Brain microvascular endothelial cell (primary cell): ENCODE measurements at regions not wholly inside any gene's neighbourhood (a gene's known extent, or its start where the extent isn't known, plus 50 kb on each side); places are given as distances from the start of the nearest gene placed in this dataset.

Experiments used
- DNase-seq: peaks from one replicate; pipeline ENCODE4 v3.0.0-alpha.2; 2020
- H3K27ac ChIP-seq: fragments of 250-450 bp; sonication (Bioruptor Pico); 2 replicates; pipeline ENCODE4 v1.5.1; 2020; ENCODE audit warnings: mild to moderate bottlenecking, moderate library complexity
- H3K27me3 ChIP-seq: fragments of 250-450 bp; sonication (Bioruptor Pico); replicated peaks from 2 replicates; pipeline ENCODE4 v1.5.1; 2020; ENCODE audit warnings: mild to moderate bottlenecking
- H3K36me3 ChIP-seq: fragments of 250-450 bp; sonication (Bioruptor Pico); replicated peaks from 2 replicates; pipeline ENCODE4 v1.5.1; 2020; ENCODE audit warnings: mild to moderate bottlenecking
- H3K4me3 ChIP-seq: 2 replicates; pipeline ENCODE4 v1.5.1; 2011; ENCODE audit warnings: low read depth, mild to moderate bottlenecking, control low read depth, low read length, moderate library complexity
- in situ Hi-C: cut with HindIII; loops from 2 replicates; pipeline ENCODE4 v1.10.0; 2017; ENCODE audit warnings: low sequenced_read_pairs, low pct_ligation_motif_present
- TF ChIP-seq, protein P1 (sequence below): IDR thresholded peaks from 2 replicates; pipeline ENCODE4 v1.5.1; 2011; ENCODE audit warnings: low read depth, mild to moderate bottlenecking, moderate library complexity, low read length, control low read depth, inconsistent platforms; ENCODE audit errors: missing control alignments

DNA sequence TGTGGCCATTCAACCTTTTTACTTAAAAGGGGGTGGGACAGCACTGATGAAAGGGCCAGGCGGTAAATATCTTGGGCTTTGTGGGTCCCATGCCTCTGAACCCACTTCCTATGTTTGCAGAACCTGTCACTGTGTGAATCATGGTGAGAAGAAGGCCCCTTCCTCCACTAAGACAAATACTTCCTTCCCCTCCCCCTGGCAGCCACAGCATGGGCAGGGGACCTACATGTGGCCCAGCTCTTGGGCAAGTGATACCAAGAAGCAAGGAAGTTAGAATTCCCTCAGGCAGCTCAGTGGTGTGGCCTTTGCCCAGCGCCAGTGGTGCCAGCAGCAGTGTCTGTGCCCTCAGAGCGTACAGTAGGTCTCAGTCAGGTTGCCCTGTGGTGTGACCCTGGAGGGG, 168.6 kb downstream of the TRIM33 start:
- H3K27me3 ChIP-seq = no peaks in the 10 kb centered on the region
- H3K27ac ChIP-seq = no peak overlapping the region
- H3K4me3 ChIP-seq = no peak overlapping the region
- in situ Hi-C loops = no loop called here
- no peaks in the 10 kb centered on the region for H3K36me3 ChIP-seq
- no peak for DNase-seq
- TF ChIP-seq, protein P1, sequence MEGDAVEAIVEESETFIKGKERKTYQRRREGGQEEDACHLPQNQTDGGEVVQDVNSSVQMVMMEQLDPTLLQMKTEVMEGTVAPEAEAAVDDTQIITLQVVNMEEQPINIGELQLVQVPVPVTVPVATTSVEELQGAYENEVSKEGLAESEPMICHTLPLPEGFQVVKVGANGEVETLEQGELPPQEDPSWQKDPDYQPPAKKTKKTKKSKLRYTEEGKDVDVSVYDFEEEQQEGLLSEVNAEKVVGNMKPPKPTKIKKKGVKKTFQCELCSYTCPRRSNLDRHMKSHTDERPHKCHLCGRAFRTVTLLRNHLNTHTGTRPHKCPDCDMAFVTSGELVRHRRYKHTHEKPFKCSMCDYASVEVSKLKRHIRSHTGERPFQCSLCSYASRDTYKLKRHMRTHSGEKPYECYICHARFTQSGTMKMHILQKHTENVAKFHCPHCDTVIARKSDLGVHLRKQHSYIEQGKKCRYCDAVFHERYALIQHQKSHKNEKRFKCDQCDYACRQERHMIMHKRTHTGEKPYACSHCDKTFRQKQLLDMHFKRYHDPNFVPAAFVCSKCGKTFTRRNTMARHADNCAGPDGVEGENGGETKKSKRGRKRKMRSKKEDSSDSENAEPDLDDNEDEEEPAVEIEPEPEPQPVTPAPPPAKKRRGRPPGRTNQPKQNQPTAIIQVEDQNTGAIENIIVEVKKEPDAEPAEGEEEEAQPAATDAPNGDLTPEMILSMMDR = no peak

DNA sequence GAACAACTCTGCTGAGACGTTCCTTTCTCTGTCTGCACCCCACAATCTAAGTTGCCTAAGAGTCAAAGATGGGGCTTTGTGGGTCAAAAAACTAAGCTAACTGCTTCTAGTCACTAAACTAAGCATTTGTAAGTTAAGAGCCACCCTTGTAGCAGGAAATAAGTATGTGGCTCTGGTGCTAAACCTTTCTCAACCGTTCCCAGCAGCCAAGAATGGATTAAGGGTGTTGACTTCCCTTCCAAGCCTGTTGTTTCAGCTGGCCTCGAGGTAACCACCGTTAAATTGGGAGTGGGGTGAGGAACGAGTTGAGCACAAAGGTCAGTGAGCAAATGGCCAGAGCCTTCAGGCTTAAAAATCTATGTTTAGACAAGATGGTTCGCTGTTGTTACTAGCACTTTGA, 169.1 kb downstream of the TRIM33 start:
- in situ Hi-C loops = no loop called here

DNA sequence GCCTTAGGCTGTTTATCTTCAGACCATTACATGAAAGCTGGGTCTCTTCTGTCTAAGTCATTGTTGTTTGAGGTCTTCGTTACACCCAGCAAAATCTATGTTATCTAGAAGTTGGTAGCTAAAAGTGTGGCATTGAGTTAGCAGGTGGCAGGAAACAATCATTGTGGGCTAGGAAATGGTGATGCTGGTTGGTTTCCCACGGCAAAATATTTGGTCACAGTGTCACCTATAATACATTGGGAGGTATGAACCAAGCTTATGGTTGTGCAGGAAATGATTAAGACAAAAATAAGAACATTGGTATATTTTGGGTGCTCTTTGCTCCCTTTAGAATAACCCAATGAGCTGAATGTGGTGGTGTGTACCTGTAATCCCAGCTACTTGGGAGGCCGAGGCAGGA, 169.7 kb downstream of the TRIM33 start:
- Histone ChIP-seq H3K27me3 (no peaks in the 10 kb centered on the region), H3K27ac (no peak overlapping the region), H3K4me3 (no peak overlapping the region), H3K36me3 (no peaks in the 10 kb centered on the region)
- in situ Hi-C loops = no loop called here
- TF ChIP-seq, protein P1 = no peak
- DNase-seq = no peak

More for the DNA sequence above, 169.1 kb downstream of the TRIM33 start:
- no peak for DNase-seq
- TF ChIP-seq, protein P1 = no peak
- Histone ChIP-seq H3K27me3 (no peaks in the 10 kb centered on the region), H3K27ac (no peak overlapping the region), H3K36me3 (no peaks in the 10 kb centered on the region), H3K4me3 (no peak overlapping the region)

DNA sequence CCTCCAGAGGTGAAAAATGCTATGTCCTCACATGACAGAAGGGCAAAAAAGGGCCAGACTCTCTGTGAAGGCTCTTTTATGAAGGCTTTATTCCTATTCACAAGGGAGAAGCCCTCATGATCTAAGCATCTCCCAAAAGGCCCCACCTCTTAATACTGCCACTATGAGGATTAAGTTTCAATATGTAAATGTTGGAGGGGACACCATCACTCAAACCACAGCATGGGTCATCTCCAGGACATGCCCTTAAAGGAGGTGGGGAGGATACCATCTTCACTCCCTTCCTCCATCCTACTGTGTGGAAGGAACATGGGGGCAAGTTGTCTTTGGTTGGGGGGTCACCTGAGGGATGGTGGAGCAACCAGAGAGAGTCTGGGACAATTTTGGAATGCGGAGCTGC, 170.1 kb downstream of the TRIM33 start:
- in situ Hi-C loops = no loop called here
- no peak overlapping the region for H3K27ac ChIP-seq

DNA sequence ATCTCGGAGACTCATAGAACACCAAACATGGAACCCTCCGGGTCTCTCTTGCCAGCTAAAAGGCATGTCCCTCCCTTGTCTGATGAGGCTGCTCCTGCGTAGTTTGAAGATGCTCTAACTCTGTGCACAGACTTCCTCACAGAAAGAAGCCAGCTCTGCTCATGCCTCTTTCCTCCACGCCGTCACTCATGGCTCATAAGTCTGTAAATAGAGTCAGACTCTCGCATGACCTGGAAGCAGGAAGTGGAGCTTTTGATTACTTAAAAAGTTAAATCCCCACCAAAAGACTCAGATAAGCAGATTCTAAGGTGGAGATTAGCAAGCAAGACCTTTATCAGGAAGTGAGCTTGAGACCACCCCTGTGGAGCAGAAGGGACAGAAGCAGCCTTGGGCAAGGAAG, 171.6 kb downstream of the TRIM33 start:
- DNase-seq = no peak
- H3K4me3 ChIP-seq = no peak overlapping the region
- H3K36me3 ChIP-seq = no peaks in the 10 kb centered on the region
- H3K27ac ChIP-seq = no peak overlapping the region
- in situ Hi-C loops = no loop called here
- TF ChIP-seq, protein P1 = no peak
- no peaks in the 10 kb centered on the region for H3K27me3 ChIP-seq

More for the DNA sequence above, 170.1 kb downstream of the TRIM33 start:
- TF ChIP-seq, protein P1 = no peak
- Histone ChIP-seq H3K27me3 (no peaks in the 10 kb centered on the region), H3K36me3 (no peaks in the 10 kb centered on the region), H3K4me3 (no peak overlapping the region)
- DNase-seq = no peak

DNA sequence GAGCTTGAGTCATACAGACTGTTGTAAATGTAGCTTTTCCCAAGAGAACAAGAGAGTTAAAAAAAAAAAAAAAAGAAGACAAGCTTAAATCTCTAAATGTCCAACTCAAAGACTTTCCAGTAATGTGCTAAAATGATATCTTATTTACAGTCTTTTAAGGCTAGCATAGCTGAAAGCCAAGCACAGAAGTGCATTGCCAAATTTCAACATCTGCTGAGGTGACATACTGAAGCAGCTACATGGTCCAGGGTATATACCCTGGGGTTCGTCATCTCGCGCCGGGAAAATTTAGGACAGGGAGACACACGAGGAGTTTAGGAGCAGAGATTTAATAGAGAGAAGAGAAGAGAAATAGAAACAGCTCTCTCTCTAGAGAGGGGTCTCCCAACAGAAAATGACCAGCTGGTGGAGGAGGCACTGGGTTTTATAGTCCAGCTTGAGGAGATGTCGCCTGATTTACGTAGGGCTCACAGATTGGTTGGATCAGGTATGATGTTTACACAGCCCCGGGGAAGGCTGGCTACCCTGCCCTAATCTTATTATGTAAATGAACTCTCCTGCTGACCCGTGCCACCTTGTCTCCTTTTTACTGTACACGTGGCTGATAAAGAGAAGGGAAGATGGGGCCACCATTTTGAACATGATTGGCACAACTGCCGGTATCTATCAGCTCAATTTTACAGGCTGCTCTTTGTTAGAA, 172.7 kb downstream of the TRIM33 start:
- in situ Hi-C loops = no loop called here
- no peaks in the 10 kb centered on the region for H3K27me3 ChIP-seq
- no peak overlapping the region for H3K27ac ChIP-seq
- TF ChIP-seq, protein P1 = no peak
- H3K4me3 ChIP-seq = no peak overlapping the region
- H3K36me3 ChIP-seq = no peaks in the 10 kb centered on the region
- no peak for DNase-seq
